NT2/D1 (cell line): ENCODE measurements at regions not wholly inside any gene's neighbourhood (a gene's known extent, or its start where the extent isn't known, plus 50 kb on each side); places are given as distances from the start of the nearest gene placed in this dataset.

Experiments
- SUZ12 ChIP-seq: IDR thresholded peaks from 2 replicates; pipeline ENCODE4 v1.6.1; 2011; ENCODE audit not compliant: insufficient read length, insufficient read depth; ENCODE audit errors: extremely low read depth
- ZNF274 ChIP-seq: IDR thresholded peaks from 2 replicates; pipeline ENCODE4 v1.6.1; 2011; ENCODE audit warnings: mild to moderate bottlenecking, low read depth, low read length

- no peak for TF ChIP-seq SUZ12
- no peak for TF ChIP-seq ZNF274
Measured at GRCh38 chr9:22863736-22864135, 417.1 kb downstream of the DMRTA1 start.
